Adrenal gland (tissue), 9 donors: ENCODE measurements at regions not wholly inside any gene's neighbourhood (a gene's known extent, or its start where the extent isn't known, plus 50 kb on each side); places are given as distances from the start of the nearest gene placed in this dataset.
"Not testable (repeated sequence)": the region's sequence is repeated elsewhere in the genome, so short reads cannot be mapped to it uniquely, and the experiment has no call there.

Experiments used
- DNase-seq, 7 donors: peaks; one replicate each; pipeline ENCODE4 v3.0.0-alpha.2; 2019 to 2020
- H3K27ac ChIP-seq, 5 donors: fragments of 200-600 bp; sonication (generic) in 4 of 5; 1 replicate in 3 of 5; 2 replicates in 2 of 5; pipeline versions ENCODE4 v1.5.1 to v1.8.0; 2016 to 2020; ENCODE audit warnings: mild to moderate bottlenecking in 1 of 5
- H3K27me3 ChIP-seq: fragments of 200-600 bp; 2 replicates; pipeline ENCODE4 v1.8.0; 2021
- H3K36me3 ChIP-seq, 2 donors: fragments of 200-600 bp; replicated peaks in 1 of 2; 1 replicate in 1 of 2; 2 replicates in 1 of 2; pipeline versions ENCODE4 v1.5.1 to v1.8.0; 2018 to 2022
- H3K4me1 ChIP-seq, 2 donors: fragments of 200-600 bp; replicated peaks in 1 of 2; 1 replicate in 1 of 2; 2 replicates in 1 of 2; pipeline versions ENCODE4 v1.5.1 to v1.8.0; 2018 to 2021
- H3K4me3 ChIP-seq, 4 donors: fragments of 200-600 bp; sonication (generic) in 3 of 4; one replicate each; pipeline ENCODE4 v1.5.1; 2016 to 2018
- H3K9me3 ChIP-seq, 3 donors: fragments of 200-600 bp; sonication (generic) in 1 of 3; replicated peaks in 1 of 3; 1 replicate in 2 of 3; 2 replicates in 1 of 3; pipeline versions ENCODE4 v1.5.1 to v1.8.0; 2016 to 2021
- POLR2A ChIP-seq, 2 donors: fragments of 450-650 bp; IDR thresholded peaks; one replicate each; pipeline ENCODE4 v1.6.1; 2017; ENCODE audit warnings: antibody characterized with exemption in 2 of 2, mild to moderate bottlenecking in 2 of 2, moderate library complexity in 1 of 2
- WGBS, 4 donors: extraction: QIAGEN DNeasy Blood & Tissue Kit in 2 of 4; methylation state at CpG; one replicate each; pipeline versions ENCODE4 v1.1.5 to v1.1.7; 2013 to 2017; 5-methylcytosine and 5-hydroxymethylcytosine counted together
- intact Hi-C, 2 donors: fragments of 100-400 bp; cut with DNase I; formaldehyde crosslinking; loops; one replicate each; pipeline versions ENCODE4 v1.14.1 to v1.15.0; 2022 to 2023
- TF ChIP-seq, protein P1 (sequence below), 6 experiments: fragments of 450-650 bp in 4 of 6; fragments of 200-600 bp in 2 of 6; sonication (generic) in 1 of 6; IDR thresholded peaks; 1 replicate in 5 of 6; 2 replicates in 1 of 6; pipeline versions ENCODE4 v1.5.1 to v1.8.0; 2016 to 2021; ENCODE audit warnings: antibody characterized with exemption in 6 of 6, mild to moderate bottlenecking in 2 of 6, moderate library complexity in 1 of 6
- donor health status: healthy with polysubstance abuse.
- donor health status: Bipolar disorder and iron deficiency.
- donor health status: DM: yes; HTN: yes; CAD: no.
- donor health status: DM: no; HTN: no; CAD: no.
- donor health status: DM: no; HTN: no; CAD: no.

GRCh38 chr14:29410581-29410980 is 517.1 kb downstream of the PRKD1 start:
- Histone ChIP-seq H3K4me1 (no peaks in the 10 kb centered on the region), H3K36me3 (no peaks in the 10 kb centered on the region), H3K4me3 (no peak overlapping the region), H3K27me3 (no peaks in the 10 kb centered on the region), H3K9me3 (peaks cover 0 to 3% (median 0%) of the 10 kb centered on the region in 3 donors), H3K27ac (no peak overlapping the region)
- intact Hi-C loops: no loop called here
- DNase-seq: no peak
- 56 to 75% (median 71%) methylated on average over 2 of the region's 2 CpGs for WGBS, 4 donors
- TF ChIP-seq, protein P1, sequence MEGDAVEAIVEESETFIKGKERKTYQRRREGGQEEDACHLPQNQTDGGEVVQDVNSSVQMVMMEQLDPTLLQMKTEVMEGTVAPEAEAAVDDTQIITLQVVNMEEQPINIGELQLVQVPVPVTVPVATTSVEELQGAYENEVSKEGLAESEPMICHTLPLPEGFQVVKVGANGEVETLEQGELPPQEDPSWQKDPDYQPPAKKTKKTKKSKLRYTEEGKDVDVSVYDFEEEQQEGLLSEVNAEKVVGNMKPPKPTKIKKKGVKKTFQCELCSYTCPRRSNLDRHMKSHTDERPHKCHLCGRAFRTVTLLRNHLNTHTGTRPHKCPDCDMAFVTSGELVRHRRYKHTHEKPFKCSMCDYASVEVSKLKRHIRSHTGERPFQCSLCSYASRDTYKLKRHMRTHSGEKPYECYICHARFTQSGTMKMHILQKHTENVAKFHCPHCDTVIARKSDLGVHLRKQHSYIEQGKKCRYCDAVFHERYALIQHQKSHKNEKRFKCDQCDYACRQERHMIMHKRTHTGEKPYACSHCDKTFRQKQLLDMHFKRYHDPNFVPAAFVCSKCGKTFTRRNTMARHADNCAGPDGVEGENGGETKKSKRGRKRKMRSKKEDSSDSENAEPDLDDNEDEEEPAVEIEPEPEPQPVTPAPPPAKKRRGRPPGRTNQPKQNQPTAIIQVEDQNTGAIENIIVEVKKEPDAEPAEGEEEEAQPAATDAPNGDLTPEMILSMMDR (IDR thresholded peaks at IDR 0.05): no peak
- TF ChIP-seq POLR2A (IDR thresholded peaks at IDR 0.05): no peak

DNA sequence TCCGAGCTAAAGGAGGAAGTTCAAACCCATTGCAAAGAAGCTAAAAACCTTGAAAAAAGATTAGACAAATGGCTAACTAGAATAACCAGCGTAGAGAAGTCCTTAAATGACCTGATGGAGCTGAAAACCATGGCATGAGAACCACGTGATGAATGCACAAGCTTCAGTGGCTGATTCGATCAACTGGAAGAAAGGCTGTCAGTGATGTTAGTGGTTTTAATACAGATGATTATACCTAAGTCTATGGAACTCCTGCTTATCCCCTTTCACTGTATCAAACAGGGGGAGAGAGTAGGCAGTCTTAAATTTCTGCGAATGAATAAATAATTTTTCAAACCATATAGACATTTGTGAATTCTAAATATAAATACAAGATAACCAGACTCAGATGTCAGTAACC is 512.7 kb downstream of the PRKD1 start:
- H3K4me1 ChIP-seq, DNase-seq, H3K36me3 ChIP-seq, H3K4me3 ChIP-seq, intact Hi-C loops, H3K27ac ChIP-seq, H3K27me3 ChIP-seq, H3K9me3 ChIP-seq: not testable (repeated sequence)
- WGBS, 4 donors: 60 to 78% (median 71%) methylated on average over 5 of the region's 5 CpGs

GRCh38 chr14:29419736-29420135 is 507.9 kb downstream of the PRKD1 start:
- intact Hi-C loops: no loop called here
- DNase-seq: no peak

DNA sequence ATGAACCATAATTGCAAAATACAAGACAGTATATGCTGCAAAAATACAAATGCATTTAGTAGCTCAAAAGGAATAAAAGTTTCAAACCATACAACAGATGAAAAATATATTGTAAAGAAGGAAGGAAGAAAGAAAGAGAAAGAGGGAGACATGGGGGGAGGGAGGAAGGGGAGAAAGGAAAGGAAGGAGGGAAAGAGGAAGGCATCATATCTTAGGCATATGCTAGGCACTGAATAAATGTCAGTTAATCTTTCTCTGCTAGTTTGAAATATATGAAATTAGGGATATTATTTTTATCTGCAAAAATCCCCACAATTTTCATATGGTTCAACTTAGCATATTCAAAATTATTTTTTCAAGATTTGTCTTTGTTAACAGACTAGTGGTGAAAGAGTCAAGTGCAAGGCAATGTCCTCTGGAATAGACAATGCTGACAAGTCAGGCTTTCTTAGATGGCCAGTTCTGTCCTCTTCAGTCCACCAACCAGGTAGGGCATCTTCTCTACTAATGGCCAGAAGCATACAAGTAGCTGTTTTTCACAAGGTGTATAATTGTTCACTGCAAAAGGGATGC is 506.4 kb downstream of the PRKD1 start:
- intact Hi-C loops: no loop called here
- Histone ChIP-seq H3K4me1 (no peaks in the 10 kb centered on the region), H3K27ac (no peak overlapping the region)

More at GRCh38 chr14:29419736-29420135, 507.9 kb downstream of the PRKD1 start:
- Histone ChIP-seq H3K36me3 (no peaks in the 10 kb centered on the region), H3K27ac (no peak overlapping the region), H3K9me3 (no peaks in the 10 kb centered on the region), H3K27me3 (no peaks in the 10 kb centered on the region), H3K4me1 (no peaks in the 10 kb centered on the region), H3K4me3 (no peak overlapping the region)
- no peak for TF ChIP-seq POLR2A (IDR thresholded peaks at IDR 0.05)
- TF ChIP-seq, protein P1 (IDR thresholded peaks at IDR 0.05): no peak
- WGBS, 4 donors: 42 to 59% (median 45%) methylated on average over 1 of the region's 1 CpG

More for the DNA sequence above, 506.4 kb downstream of the PRKD1 start:
- TF ChIP-seq, protein P1 (IDR thresholded peaks at IDR 0.05): no peak
- no peak for TF ChIP-seq POLR2A (IDR thresholded peaks at IDR 0.05)
- no peak for DNase-seq
- Histone ChIP-seq H3K36me3 (no peaks in the 10 kb centered on the region), H3K9me3 (no peaks in the 10 kb centered on the region), H3K27me3 (no peaks in the 10 kb centered on the region), H3K4me3 (no peak overlapping the region)
